ENCODE measurements at regions not wholly inside any gene's neighbourhood (a gene's known extent, or its start where the extent isn't known, plus 50 kb on each side); places are given as distances from the start of the nearest gene placed in this dataset.

DNA sequence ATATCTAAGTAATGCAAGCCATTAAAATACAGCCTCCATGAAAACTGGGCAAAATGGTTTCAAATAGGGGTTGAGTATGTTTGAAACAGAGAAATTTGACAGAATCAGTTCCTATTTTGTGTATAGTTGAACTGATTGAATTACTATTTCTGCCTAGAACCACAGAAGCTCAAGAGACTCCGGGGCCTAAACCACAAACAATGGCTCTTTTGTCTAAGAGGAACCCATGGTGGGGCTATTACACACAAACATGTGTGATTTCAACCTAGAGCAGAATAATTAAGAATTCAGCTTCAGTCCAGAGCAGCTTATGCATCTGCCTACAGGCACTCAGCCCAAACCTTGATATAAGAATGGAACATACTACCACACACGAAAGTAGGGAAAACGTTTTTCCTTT is 171.2 kb upstream of the MPDZ start:
- Histone ChIP-seq H3K36me3 (ENCODE audit: insufficient read depth, low read length) (no peaks in the 10 kb centered on the region), H3K9me2 (ENCODE audit: low read depth, low read length) (no peaks in the 10 kb centered on the region), H3K79me2 (ENCODE audit: insufficient read depth, low read length) (no peaks in the 10 kb centered on the region), H3K4me3 (ENCODE audit: low read depth, low read length, poor library complexity, severe bottlenecking) (no peak overlapping the region), H3K4me1 (ENCODE audit: insufficient read depth, low read length, severe bottlenecking) (no peaks in the 10 kb centered on the region), H3K9me3 (ENCODE audit: low read length) (no peaks in the 10 kb centered on the region), H3K4me2 (ENCODE audit: low read length) (no peak overlapping the region), H2AFZ (ENCODE audit: low read length) (no peak overlapping the region), H3K27me3 (ENCODE audit: insufficient read depth, low read length) (no peaks in the 10 kb centered on the region), H3K9ac (ENCODE audit: low read length) (no peak overlapping the region), H3F3A (ENCODE audit: insufficient read depth, low read length) (no peaks in the 10 kb centered on the region), H3K27ac (ENCODE audit: low read depth, low read length, poor library complexity, severe bottlenecking) (no peak overlapping the region), H4K20me1 (ENCODE audit: insufficient read depth, low read length) (no peaks in the 10 kb centered on the region)
- TF ChIP-seq, protein P1, sequence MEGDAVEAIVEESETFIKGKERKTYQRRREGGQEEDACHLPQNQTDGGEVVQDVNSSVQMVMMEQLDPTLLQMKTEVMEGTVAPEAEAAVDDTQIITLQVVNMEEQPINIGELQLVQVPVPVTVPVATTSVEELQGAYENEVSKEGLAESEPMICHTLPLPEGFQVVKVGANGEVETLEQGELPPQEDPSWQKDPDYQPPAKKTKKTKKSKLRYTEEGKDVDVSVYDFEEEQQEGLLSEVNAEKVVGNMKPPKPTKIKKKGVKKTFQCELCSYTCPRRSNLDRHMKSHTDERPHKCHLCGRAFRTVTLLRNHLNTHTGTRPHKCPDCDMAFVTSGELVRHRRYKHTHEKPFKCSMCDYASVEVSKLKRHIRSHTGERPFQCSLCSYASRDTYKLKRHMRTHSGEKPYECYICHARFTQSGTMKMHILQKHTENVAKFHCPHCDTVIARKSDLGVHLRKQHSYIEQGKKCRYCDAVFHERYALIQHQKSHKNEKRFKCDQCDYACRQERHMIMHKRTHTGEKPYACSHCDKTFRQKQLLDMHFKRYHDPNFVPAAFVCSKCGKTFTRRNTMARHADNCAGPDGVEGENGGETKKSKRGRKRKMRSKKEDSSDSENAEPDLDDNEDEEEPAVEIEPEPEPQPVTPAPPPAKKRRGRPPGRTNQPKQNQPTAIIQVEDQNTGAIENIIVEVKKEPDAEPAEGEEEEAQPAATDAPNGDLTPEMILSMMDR (IDR thresholded peaks at IDR 0.05; ENCODE audit: low read length) = no peak
- TF ChIP-seq EZH2 (IDR thresholded peaks at IDR 0.05; ENCODE audit: borderline replicate concordance, low read length) = no peak

GRCh38 chr9:13448482-13448881 is 169.0 kb upstream of the MPDZ start:
- no peaks in the 10 kb centered on the region for H3K9me2 ChIP-seq (ENCODE audit: low read depth, low read length)
- TF ChIP-seq, protein P1 (IDR thresholded peaks at IDR 0.05; ENCODE audit: low read length) = no peak
- no peak for TF ChIP-seq EZH2 (IDR thresholded peaks at IDR 0.05; ENCODE audit: borderline replicate concordance, low read length)

DNA sequence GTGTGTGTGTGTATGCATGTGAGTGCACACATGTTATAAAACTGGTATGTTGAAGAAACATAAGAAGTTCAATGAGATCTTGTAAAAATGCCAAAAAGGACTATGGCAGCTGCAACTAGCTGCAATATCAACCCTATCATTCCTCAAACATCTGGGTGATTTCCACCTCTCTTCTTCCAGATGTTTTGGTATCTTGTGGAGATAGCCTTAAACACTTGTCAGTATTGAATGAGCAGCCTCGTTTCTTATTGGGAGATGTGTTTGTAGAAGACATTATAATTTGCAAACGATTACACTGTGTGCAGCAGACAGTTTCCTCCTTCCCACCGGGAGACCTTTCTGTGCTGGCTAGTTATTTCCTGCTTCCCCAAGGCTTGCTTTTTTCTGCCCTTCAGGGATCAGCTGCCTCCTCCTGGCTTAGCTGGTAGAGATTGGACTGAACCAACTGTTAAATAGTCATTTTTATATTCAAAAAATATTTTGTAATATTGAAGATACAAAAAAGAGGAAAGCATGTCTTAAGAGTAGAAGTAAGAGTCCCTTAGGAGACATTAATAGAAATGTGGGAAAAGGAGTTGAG is 168.4 kb upstream of the MPDZ start:
- H3K79me2 ChIP-seq (ENCODE audit: insufficient read depth, low read length) = no peaks in the 10 kb centered on the region
- H3F3A ChIP-seq (ENCODE audit: insufficient read depth, low read length) = no peaks in the 10 kb centered on the region
- no peak overlapping the region for H3K27ac ChIP-seq (ENCODE audit: low read depth, low read length, poor library complexity, severe bottlenecking)

More at GRCh38 chr9:13448482-13448881, 169.0 kb upstream of the MPDZ start:
- no peaks in the 10 kb centered on the region for H3K79me2 ChIP-seq (ENCODE audit: insufficient read depth, low read length)
- H3K36me3 ChIP-seq (ENCODE audit: insufficient read depth, low read length) = no peaks in the 10 kb centered on the region
- H2AFZ ChIP-seq (ENCODE audit: low read length) = no peak overlapping the region
- no peaks in the 10 kb centered on the region for H4K20me1 ChIP-seq (ENCODE audit: insufficient read depth, low read length)
- no peak overlapping the region for H3K9ac ChIP-seq (ENCODE audit: low read length)
- H3K4me3 ChIP-seq (ENCODE audit: low read depth, low read length, poor library complexity, severe bottlenecking) = no peak overlapping the region
- no peaks in the 10 kb centered on the region for H3K4me1 ChIP-seq (ENCODE audit: insufficient read depth, low read length, severe bottlenecking)
- H3K27me3 ChIP-seq (ENCODE audit: insufficient read depth, low read length) = no peaks in the 10 kb centered on the region
- H3K9me3 ChIP-seq (ENCODE audit: low read length) = no peaks in the 10 kb centered on the region
- no peak overlapping the region for H3K27ac ChIP-seq (ENCODE audit: low read depth, low read length, poor library complexity, severe bottlenecking)
- H3K4me2 ChIP-seq (ENCODE audit: low read length) = no peak overlapping the region
- no peaks in the 10 kb centered on the region for H3F3A ChIP-seq (ENCODE audit: insufficient read depth, low read length)

More for the DNA sequence above, 168.4 kb upstream of the MPDZ start:
- no peaks in the 10 kb centered on the region for H3K4me1 ChIP-seq (ENCODE audit: insufficient read depth, low read length, severe bottlenecking)
- no peak for TF ChIP-seq EZH2 (IDR thresholded peaks at IDR 0.05; ENCODE audit: borderline replicate concordance, low read length)
- TF ChIP-seq, protein P1 (IDR thresholded peaks at IDR 0.05; ENCODE audit: low read length) = no peak
- no peaks in the 10 kb centered on the region for H3K36me3 ChIP-seq (ENCODE audit: insufficient read depth, low read length)
- H3K4me2 ChIP-seq (ENCODE audit: low read length) = no peak overlapping the region
- no peaks in the 10 kb centered on the region for H3K27me3 ChIP-seq (ENCODE audit: insufficient read depth, low read length)
- H3K9ac ChIP-seq (ENCODE audit: low read length) = no peak overlapping the region
- no peaks in the 10 kb centered on the region for H4K20me1 ChIP-seq (ENCODE audit: insufficient read depth, low read length)
- H3K9me3 ChIP-seq (ENCODE audit: low read length) = no peaks in the 10 kb centered on the region
- H2AFZ ChIP-seq (ENCODE audit: low read length) = no peak overlapping the region
- no peak overlapping the region for H3K4me3 ChIP-seq (ENCODE audit: low read depth, low read length, poor library complexity, severe bottlenecking)
- H3K9me2 ChIP-seq (ENCODE audit: low read depth, low read length) = no peaks in the 10 kb centered on the region
